Suprapubic skin (tissue), 4 donors: ENCODE measurements at regions not wholly inside any gene's neighbourhood (a gene's known extent, or its start where the extent isn't known, plus 50 kb on each side); places are given as distances from the start of the nearest gene placed in this dataset.
A peak's percentile ranks its signal among the peaks of the same experiment; 100 is the strongest.

Experiments used
- DNase-seq, 2 donors: peaks; one replicate each; pipeline ENCODE4 v3.0.0-alpha.2; 2019; ENCODE audit warnings: low spot score in 2 of 2
- H3K27ac ChIP-seq: fragments of 200-600 bp; sonication (generic); one replicate; pipeline ENCODE4 v1.5.1; 2019
- H3K27me3 ChIP-seq: fragments of 200-600 bp; sonication (generic); one replicate; pipeline ENCODE4 v1.5.1; 2019
- H3K36me3 ChIP-seq: fragments of 200-600 bp; sonication (generic); one replicate; pipeline ENCODE4 v1.5.1; 2019
- H3K4me1 ChIP-seq: fragments of 200-600 bp; sonication (generic); one replicate; pipeline ENCODE4 v1.5.1; 2019
- H3K4me3 ChIP-seq: fragments of 200-600 bp; sonication (generic); one replicate; pipeline ENCODE4 v1.5.1; 2019; ENCODE audit warnings: mild to moderate bottlenecking
- H3K9me3 ChIP-seq: fragments of 200-600 bp; sonication (generic); one replicate; pipeline ENCODE4 v1.5.1; 2019
- EP300 ChIP-seq: sonication (generic); formaldehyde crosslinking; IDR thresholded peaks from one replicate; pipeline ENCODE4 v1.6.1; 2017; ENCODE audit warnings: antibody characterized with exemption
- POLR2A ChIP-seq, 2 donors: fragments of 450-650 bp; IDR thresholded peaks; one replicate each; pipeline ENCODE4 v1.6.1; 2017; ENCODE audit warnings: antibody characterized with exemption in 2 of 2, mild to moderate bottlenecking in 2 of 2, moderate library complexity in 2 of 2
- POLR2AphosphoS5 ChIP-seq, 3 donors: sonication (generic); formaldehyde crosslinking; IDR thresholded peaks; one replicate each; pipeline ENCODE4 v1.6.1; 2017; ENCODE audit warnings: antibody characterized with exemption in 3 of 3
- WGBS: methylation state at CpG from one replicate; pipeline ENCODE4 v1.1.5; 2018; 5-methylcytosine and 5-hydroxymethylcytosine counted together
- TF ChIP-seq, protein P1 (sequence below), 2 donors: fragments of 200-600 bp in 1 of 2; fragments of 450-650 bp in 1 of 2; sonication (generic) in 1 of 2; IDR thresholded peaks; one replicate each; pipeline ENCODE4 v1.5.1; 2016 to 2019; ENCODE audit warnings: antibody characterized with exemption in 2 of 2, mild to moderate bottlenecking in 1 of 2, moderate library complexity in 1 of 2

DNA sequence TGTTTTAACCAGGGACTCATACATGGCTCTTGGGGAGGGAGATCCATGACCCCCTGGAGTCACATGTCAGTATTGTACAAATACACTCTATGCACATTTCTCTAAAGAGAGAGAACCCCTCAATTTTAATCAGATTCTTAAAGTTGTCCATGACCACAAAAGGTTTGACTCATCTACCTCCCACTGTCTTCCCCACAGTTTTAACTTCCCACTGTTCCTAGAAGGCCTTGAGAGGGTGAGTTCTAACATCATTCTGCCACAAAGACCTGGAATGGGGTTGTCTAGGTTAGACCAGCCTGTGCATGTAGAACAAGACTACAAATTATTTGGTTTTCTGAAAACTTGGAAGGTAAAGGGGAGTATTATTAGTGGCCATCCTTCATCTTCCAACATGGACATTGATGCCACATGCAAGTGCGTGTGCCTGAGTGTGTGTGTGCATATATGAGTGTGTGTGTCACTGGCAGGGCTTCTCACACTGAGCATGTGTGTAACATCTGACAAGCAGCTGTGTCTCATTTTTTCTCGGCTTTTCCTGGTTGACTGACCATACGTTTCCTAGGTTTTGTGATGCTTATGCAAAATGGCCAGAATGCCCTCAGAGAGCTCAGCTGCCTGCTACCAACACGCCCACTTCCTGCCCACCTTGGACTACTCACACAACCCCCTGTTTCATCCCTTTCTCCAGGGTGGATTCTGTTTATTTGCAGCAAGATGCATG is 94.6 kb upstream of the LGALSL start:
- no peak for TF ChIP-seq POLR2A (IDR thresholded peaks at IDR 0.05)
- Histone ChIP-seq H3K27me3 (no peaks in the 10 kb centered on the region), H3K4me1 (peaks cover 46% of the 10 kb centered on the region), H3K4me3 (no peak overlapping the region), H3K27ac (peak overlapping the region; percentile 81), H3K9me3 (no peaks in the 10 kb centered on the region), H3K36me3 (no peaks in the 10 kb centered on the region)
- DNase-seq, result no peak
- 41% methylated on average over 4 of the region's 4 CpGs for WGBS

DNA sequence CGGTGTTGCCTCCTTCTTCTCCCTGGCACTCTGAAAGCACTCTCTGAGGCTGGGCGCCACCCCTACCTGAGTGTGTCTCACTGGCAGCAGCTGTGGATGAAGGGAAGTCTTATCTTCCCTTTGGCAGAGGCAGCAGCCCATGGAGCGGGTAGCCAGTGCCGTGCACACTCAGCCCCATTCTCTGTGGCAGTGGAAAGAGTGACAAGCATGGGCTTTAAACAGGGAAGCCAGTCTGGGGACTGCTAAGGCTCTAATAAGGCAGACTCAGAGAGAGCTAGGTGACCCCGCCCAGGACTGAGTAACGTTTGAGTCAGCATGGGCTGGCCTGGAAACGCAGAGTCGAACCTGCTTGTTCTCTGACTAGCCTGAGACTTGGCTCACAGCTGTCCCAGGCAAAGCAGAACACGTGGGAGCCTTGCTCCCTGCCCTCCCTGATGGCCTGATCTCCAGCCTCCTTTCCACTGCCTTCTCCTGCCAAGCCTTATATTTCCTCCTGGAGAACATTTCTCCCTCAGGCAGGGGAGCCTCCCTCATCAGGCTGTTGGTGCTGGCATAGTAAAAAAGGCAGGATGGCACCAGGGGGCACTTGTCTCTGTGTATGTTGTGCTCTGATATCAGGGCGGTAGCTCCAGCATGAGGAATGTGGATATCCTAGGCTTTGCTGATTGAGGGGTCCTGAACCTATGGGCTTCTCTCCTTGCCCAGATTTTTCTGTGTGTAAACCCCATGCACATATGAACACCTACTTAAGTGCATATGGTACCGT is 93.9 kb upstream of the LGALSL start:
- Histone ChIP-seq H3K27ac (peak overlapping the region; percentile 81), H3K9me3 (no peaks in the 10 kb centered on the region), H3K36me3 (no peaks in the 10 kb centered on the region), H3K4me1 (peaks cover 46% of the 10 kb centered on the region), H3K27me3 (no peaks in the 10 kb centered on the region), H3K4me3 (no peak overlapping the region)
- peak; percentile 87 to 90 for DNase-seq
- peak in 1 of 3 donors; percentile 51 for TF ChIP-seq POLR2AphosphoS5 (IDR thresholded peaks at IDR 0.05)
- TF ChIP-seq, protein P1, sequence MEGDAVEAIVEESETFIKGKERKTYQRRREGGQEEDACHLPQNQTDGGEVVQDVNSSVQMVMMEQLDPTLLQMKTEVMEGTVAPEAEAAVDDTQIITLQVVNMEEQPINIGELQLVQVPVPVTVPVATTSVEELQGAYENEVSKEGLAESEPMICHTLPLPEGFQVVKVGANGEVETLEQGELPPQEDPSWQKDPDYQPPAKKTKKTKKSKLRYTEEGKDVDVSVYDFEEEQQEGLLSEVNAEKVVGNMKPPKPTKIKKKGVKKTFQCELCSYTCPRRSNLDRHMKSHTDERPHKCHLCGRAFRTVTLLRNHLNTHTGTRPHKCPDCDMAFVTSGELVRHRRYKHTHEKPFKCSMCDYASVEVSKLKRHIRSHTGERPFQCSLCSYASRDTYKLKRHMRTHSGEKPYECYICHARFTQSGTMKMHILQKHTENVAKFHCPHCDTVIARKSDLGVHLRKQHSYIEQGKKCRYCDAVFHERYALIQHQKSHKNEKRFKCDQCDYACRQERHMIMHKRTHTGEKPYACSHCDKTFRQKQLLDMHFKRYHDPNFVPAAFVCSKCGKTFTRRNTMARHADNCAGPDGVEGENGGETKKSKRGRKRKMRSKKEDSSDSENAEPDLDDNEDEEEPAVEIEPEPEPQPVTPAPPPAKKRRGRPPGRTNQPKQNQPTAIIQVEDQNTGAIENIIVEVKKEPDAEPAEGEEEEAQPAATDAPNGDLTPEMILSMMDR (IDR thresholded peaks at IDR 0.05), result no peak
- 21% methylated on average over 11 of the region's 11 CpGs for WGBS

DNA sequence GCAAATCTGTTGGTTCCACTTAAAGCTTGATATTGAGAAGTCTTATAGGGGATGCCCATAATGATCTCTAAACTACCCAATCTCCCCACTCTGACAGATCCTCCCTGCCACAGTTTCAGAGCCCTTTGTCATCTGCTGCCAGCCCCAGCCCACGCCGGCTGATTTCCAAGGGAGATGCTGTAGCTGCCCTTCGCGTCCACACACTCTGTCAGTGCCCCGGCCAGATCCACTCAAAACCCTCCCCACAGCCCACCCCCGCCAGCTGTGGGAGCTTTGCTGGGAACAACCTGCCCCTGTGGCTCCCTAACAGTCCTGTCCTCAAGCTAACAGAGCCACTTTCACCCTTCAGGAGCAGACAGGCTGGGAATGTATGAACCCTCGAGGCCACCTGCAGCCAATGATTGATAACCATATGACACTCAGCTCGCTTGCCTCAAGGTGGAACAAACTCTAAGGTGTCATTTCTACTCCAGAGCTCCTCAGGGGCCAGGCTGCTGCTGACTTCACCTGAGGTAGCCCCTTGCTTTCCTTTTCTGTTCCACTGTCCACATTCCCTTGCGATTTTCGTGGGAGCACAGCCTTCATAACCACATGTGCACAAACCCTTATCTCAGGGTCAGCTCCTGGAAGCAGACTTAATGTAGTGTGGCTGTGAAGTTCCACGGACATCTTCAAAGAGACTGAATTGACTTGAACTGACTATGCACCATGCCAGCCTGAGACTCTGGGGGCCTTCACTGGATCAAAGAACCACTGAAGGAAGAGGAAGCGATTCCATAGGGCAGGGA is 92.6 kb upstream of the LGALSL start:
- H3K27ac ChIP-seq, result peak overlapping the region; percentile 67

DNA sequence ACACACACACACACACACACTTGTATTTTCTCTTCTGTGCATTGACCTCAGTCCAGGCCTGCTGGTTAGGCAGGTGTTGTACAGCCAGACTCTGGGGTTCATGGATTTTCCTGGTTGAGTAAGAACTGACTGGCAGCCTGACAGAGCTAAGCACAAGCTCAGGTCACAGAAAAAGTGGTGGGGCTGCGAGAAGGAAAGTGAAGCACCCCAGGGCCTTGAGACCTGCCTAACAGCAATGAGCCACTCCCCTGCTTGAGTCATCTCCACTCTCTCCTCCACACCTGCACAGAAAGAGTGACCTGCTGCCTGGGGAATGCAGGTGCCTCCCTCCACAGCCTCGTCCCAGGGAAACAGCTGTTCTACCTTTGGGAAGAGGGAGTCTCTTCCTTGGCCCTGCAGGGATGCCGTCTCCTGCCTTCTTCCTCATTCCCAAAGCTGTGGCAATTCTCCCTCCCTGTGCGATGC is 91.4 kb upstream of the LGALSL start:
- peaks cover 46% of the 10 kb centered on the region for H3K4me1 ChIP-seq
- peak overlapping the region; percentile 67 for H3K27ac ChIP-seq
- H3K36me3 ChIP-seq, result no peaks in the 10 kb centered on the region
- TF ChIP-seq EP300 (no peak), POLR2AphosphoS5 (IDR thresholded peaks at IDR 0.05) (no peak), POLR2A (IDR thresholded peaks at IDR 0.05) (no peak)
- TF ChIP-seq, protein P1 (IDR thresholded peaks at IDR 0.05), result no peak
- no peak overlapping the region for H3K4me3 ChIP-seq
- DNase-seq, result no peak
- 58% methylated on average over 4 of the region's 4 CpGs for WGBS
- H3K9me3 ChIP-seq, result no peaks in the 10 kb centered on the region
- no peaks in the 10 kb centered on the region for H3K27me3 ChIP-seq

More for the DNA sequence above, 92.6 kb upstream of the LGALSL start:
- Histone ChIP-seq H3K36me3 (no peaks in the 10 kb centered on the region), H3K27me3 (no peaks in the 10 kb centered on the region), H3K4me1 (peaks cover 46% of the 10 kb centered on the region), H3K9me3 (no peaks in the 10 kb centered on the region), H3K4me3 (no peak overlapping the region)
- no peak for DNase-seq
- WGBS, result 87% methylated on average over 12 of the region's 12 CpGs
- TF ChIP-seq EP300 (no peak), POLR2A (IDR thresholded peaks at IDR 0.05) (no peak), POLR2AphosphoS5 (IDR thresholded peaks at IDR 0.05) (no peak)
- TF ChIP-seq, protein P1 (IDR thresholded peaks at IDR 0.05), result no peak

DNA sequence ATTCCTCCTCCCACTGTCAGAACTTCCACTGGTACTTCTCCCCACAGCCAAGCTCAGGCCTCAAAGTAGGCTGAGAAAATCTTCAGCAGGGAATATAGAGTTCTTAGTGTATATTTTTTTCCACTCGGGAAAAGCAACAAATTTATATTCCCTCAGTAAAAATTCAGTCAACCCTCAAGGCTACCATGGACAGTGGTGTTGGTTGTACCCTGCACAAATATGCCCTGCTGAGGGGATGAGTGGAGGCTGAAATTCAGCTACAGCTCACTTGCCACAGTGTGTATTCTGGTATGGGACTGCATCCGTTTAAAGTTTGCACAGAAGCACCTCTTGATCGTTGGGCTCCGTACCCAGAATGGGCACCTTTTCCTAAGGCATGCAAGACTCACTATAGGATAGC is 90.8 kb upstream of the LGALSL start:
- H3K27me3 ChIP-seq, result no peaks in the 10 kb centered on the region
- no peaks in the 10 kb centered on the region for H3K36me3 ChIP-seq
- peak overlapping the region; percentile 47 for H3K27ac ChIP-seq
- no peak overlapping the region for H3K4me3 ChIP-seq
- 89% methylated on average over 4 of the region's 4 CpGs for WGBS
- TF ChIP-seq, protein P1 (IDR thresholded peaks at IDR 0.05), result no peak
- TF ChIP-seq POLR2AphosphoS5 (IDR thresholded peaks at IDR 0.05) (no peak), POLR2A (IDR thresholded peaks at IDR 0.05) (no peak), EP300 (no peak)
- H3K9me3 ChIP-seq, result no peaks in the 10 kb centered on the region
- no peak for DNase-seq
- H3K4me1 ChIP-seq, result peaks cover 45% of the 10 kb centered on the region
